ENCODE measurements at regions not wholly inside any gene's neighbourhood (a gene's known extent, or its start where the extent isn't known, plus 50 kb on each side); places are given as distances from the start of the nearest gene placed in this dataset.

GRCh38 chr2:176826356-176826755 is 386.2 kb upstream of the HNRNPA3 start:
- Histone ChIP-seq H3K36me3 (ENCODE audit: control insufficient read depth, insufficient read depth, low read length) (no peaks in the 10 kb centered on the region), H3K9me3 (replicated peaks; ENCODE audit: control insufficient read depth, low read depth, low read length) (no peaks in the 10 kb centered on the region), H3K27me3 (ENCODE audit: control insufficient read depth, insufficient read depth, low read length) (no peaks in the 10 kb centered on the region), H3K27ac (ENCODE audit: low read length) (no peak overlapping the region), H3K4me3 (ENCODE audit: low read length) (no peak overlapping the region), H3K4me1 (ENCODE audit: control insufficient read depth, insufficient read depth, low read length) (no peaks in the 10 kb centered on the region)
- no peak for DNase-seq
- 100% methylated on average over 1 of the region's 2 CpGs for WGBS (ENCODE audit: insufficient coverage)

GRCh38 chr2:176826984-176827668 is 385.5 kb upstream of the HNRNPA3 start:
- no peaks in the 10 kb centered on the region for H3K36me3 ChIP-seq (ENCODE audit: control insufficient read depth, insufficient read depth, low read length)
- no peaks in the 10 kb centered on the region for H3K4me1 ChIP-seq (ENCODE audit: control insufficient read depth, insufficient read depth, low read length)
- 81% methylated on average over 6 of the region's 9 CpGs for WGBS (ENCODE audit: insufficient coverage)
- no peak overlapping the region for H3K4me3 ChIP-seq (ENCODE audit: low read length)
- no peak for DNase-seq
- H3K9me3 ChIP-seq (replicated peaks; ENCODE audit: control insufficient read depth, low read depth, low read length) = no peaks in the 10 kb centered on the region
- H3K27me3 ChIP-seq (ENCODE audit: control insufficient read depth, insufficient read depth, low read length) = no peaks in the 10 kb centered on the region
- no peak overlapping the region for H3K27ac ChIP-seq (ENCODE audit: low read length)

DNA sequence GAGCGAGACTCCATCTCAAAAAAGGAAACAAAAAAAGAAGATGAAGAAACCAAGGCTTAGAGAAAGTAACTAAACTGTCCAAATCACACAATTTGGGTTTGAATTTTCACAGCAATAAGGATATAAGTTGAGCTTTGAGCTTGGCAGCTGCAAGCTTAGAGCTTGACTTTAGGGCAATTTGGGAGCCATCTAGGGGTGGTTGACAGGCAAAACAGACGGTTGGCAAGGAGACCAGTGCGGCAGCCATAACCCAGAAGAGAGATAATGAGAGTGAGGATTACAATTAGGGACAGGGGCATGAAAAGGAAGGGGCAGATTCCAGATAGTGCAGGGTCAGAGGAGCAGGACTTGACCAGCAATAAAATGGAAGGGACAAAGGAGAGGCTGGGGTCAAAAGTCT is 382.2 kb upstream of the HNRNPA3 start:
- H3K27me3 ChIP-seq (ENCODE audit: control insufficient read depth, insufficient read depth, low read length) = no peaks in the 10 kb centered on the region
- 11% methylated on average over 2 of the region's 3 CpGs for WGBS (ENCODE audit: insufficient coverage)

GRCh38 chr2:176832086-176832485 is 380.5 kb upstream of the HNRNPA3 start:
- H3K4me3 ChIP-seq (ENCODE audit: low read length) = no peak overlapping the region
- WGBS (ENCODE audit: insufficient coverage) = 67% methylated on average over 3 of the region's 6 CpGs
- H3K36me3 ChIP-seq (ENCODE audit: control insufficient read depth, insufficient read depth, low read length) = no peaks in the 10 kb centered on the region
- no peaks in the 10 kb centered on the region for H3K27me3 ChIP-seq (ENCODE audit: control insufficient read depth, insufficient read depth, low read length)
- H3K9me3 ChIP-seq (replicated peaks; ENCODE audit: control insufficient read depth, low read depth, low read length) = no peaks in the 10 kb centered on the region
- H3K27ac ChIP-seq (ENCODE audit: low read length) = no peak overlapping the region
- no peaks in the 10 kb centered on the region for H3K4me1 ChIP-seq (ENCODE audit: control insufficient read depth, insufficient read depth, low read length)
- no peak for DNase-seq

More for the DNA sequence above, 382.2 kb upstream of the HNRNPA3 start:
- DNase-seq = no peak
- Histone ChIP-seq H3K27ac (ENCODE audit: low read length) (no peak overlapping the region), H3K9me3 (replicated peaks; ENCODE audit: control insufficient read depth, low read depth, low read length) (no peaks in the 10 kb centered on the region), H3K4me3 (ENCODE audit: low read length) (no peak overlapping the region), H3K4me1 (ENCODE audit: control insufficient read depth, insufficient read depth, low read length) (no peaks in the 10 kb centered on the region), H3K36me3 (ENCODE audit: control insufficient read depth, insufficient read depth, low read length) (no peaks in the 10 kb centered on the region)

DNA sequence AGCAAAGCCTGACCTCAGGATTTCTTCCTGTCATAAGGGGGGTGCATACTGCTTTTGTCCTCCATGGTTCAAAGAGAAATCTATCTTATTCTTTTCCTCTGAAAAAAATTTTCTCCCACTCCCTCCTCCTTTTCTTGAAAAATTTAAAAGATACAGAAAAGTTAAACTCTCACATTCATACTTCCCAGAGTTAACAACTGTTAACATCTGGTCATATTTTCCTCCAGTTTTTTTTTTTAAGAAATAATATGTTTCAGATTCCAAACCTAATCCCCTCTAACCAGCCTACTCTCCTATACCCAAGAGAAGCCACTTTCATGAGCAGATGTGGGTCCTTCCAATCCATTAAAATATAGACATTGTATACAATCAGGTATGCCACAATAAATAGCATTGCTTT is 378.9 kb upstream of the HNRNPA3 start:
- H3K9me3 ChIP-seq (replicated peaks; ENCODE audit: control insufficient read depth, low read depth, low read length) = no peaks in the 10 kb centered on the region
- peak; percentile 60 for DNase-seq
- H3K4me1 ChIP-seq (ENCODE audit: control insufficient read depth, insufficient read depth, low read length) = no peaks in the 10 kb centered on the region
- no peak overlapping the region for H3K4me3 ChIP-seq (ENCODE audit: low read length)
- H3K27me3 ChIP-seq (ENCODE audit: control insufficient read depth, insufficient read depth, low read length) = no peaks in the 10 kb centered on the region
- H3K36me3 ChIP-seq (ENCODE audit: control insufficient read depth, insufficient read depth, low read length) = no peaks in the 10 kb centered on the region
- H3K27ac ChIP-seq (ENCODE audit: low read length) = peak overlapping the region; percentile 47

DNA sequence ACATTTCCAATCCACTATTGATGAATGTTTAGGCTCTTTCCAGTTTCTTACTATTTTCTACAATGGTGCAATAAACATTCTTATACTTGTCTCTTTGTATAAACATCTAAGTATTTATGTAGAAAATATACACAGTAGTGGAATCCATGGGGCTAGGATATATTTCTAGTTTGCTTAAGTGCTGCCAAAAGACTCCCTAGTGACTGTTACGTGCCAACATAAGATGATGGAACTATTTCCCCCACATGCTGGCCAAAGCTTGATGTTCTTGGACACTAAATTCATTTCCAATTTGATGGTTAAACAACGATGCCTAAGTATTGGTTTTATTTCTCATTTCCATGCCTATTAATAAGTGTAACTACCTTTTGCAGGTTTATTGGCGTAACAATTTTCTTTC is 378.4 kb upstream of the HNRNPA3 start:
- DNase-seq = peak; percentile 83
- Histone ChIP-seq H3K4me1 (ENCODE audit: control insufficient read depth, insufficient read depth, low read length) (no peaks in the 10 kb centered on the region), H3K9me3 (replicated peaks; ENCODE audit: control insufficient read depth, low read depth, low read length) (no peaks in the 10 kb centered on the region), H3K27me3 (ENCODE audit: control insufficient read depth, insufficient read depth, low read length) (no peaks in the 10 kb centered on the region), H3K36me3 (ENCODE audit: control insufficient read depth, insufficient read depth, low read length) (no peaks in the 10 kb centered on the region), H3K27ac (ENCODE audit: low read length) (peak overlapping the region; percentile 43), H3K4me3 (ENCODE audit: low read length) (no peak overlapping the region)
- WGBS (ENCODE audit: insufficient coverage) = no CpG with 5 or more reads among the region's 3 CpGs

GRCh38 chr2:176843208-176843607 is 369.4 kb upstream of the HNRNPA3 start:
- DNase-seq = no peak
- H3K4me1 ChIP-seq (ENCODE audit: control insufficient read depth, insufficient read depth, low read length) = no peaks in the 10 kb centered on the region
- H3K36me3 ChIP-seq (ENCODE audit: control insufficient read depth, insufficient read depth, low read length) = no peaks in the 10 kb centered on the region

GRCh38 chr2:176844461-176844860 is 368.1 kb upstream of the HNRNPA3 start:
- H3K9me3 ChIP-seq (replicated peaks; ENCODE audit: control insufficient read depth, low read depth, low read length) = no peaks in the 10 kb centered on the region
- H3K36me3 ChIP-seq (ENCODE audit: control insufficient read depth, insufficient read depth, low read length) = no peaks in the 10 kb centered on the region
- H3K27ac ChIP-seq (ENCODE audit: low read length) = no peak overlapping the region
- no peaks in the 10 kb centered on the region for H3K4me1 ChIP-seq (ENCODE audit: control insufficient read depth, insufficient read depth, low read length)
- WGBS (ENCODE audit: insufficient coverage) = no CpG with 5 or more reads among the region's 1 CpG
- H3K4me3 ChIP-seq (ENCODE audit: low read length) = no peak overlapping the region
- DNase-seq = no peak
- peaks cover 3% of the 10 kb centered on the region for H3K27me3 ChIP-seq (ENCODE audit: control insufficient read depth, insufficient read depth, low read length)

More at GRCh38 chr2:176843208-176843607, 369.4 kb upstream of the HNRNPA3 start:
- Histone ChIP-seq H3K4me3 (ENCODE audit: low read length) (no peak overlapping the region), H3K9me3 (replicated peaks; ENCODE audit: control insufficient read depth, low read depth, low read length) (no peaks in the 10 kb centered on the region), H3K27ac (ENCODE audit: low read length) (no peak overlapping the region), H3K27me3 (ENCODE audit: control insufficient read depth, insufficient read depth, low read length) (no peaks in the 10 kb centered on the region)

DNA sequence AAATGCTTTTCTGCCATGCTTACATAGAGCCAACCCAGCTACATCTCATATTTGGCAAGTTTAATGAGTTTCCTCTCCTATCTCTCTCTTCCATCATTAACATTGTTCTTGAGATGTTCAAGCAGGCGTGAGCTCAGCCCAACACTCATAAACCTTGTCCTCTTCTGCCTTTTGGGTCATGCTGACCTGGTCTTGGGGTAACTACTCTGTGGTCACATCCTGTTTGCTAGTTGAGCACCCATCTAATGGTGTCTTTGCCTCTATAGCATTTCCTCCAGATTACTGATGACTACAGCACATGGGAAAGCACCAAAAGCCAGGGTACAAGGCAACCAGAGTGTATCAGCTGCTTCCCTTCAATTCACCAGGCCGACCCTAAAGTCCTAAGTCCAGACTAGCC is 366.9 kb upstream of the HNRNPA3 start:
- 94% methylated on average over 2 of the region's 2 CpGs for WGBS (ENCODE audit: insufficient coverage)

GRCh38 chr2:176847575-176847974 is 365.0 kb upstream of the HNRNPA3 start:
- H3K27ac ChIP-seq (ENCODE audit: low read length) = no peak overlapping the region
- H3K27me3 ChIP-seq (ENCODE audit: control insufficient read depth, insufficient read depth, low read length) = peaks cover 3% of the 10 kb centered on the region
- no peaks in the 10 kb centered on the region for H3K9me3 ChIP-seq (replicated peaks; ENCODE audit: control insufficient read depth, low read depth, low read length)
- H3K4me3 ChIP-seq (ENCODE audit: low read length) = no peak overlapping the region
- 80% methylated on average over 1 of the region's 4 CpGs for WGBS (ENCODE audit: insufficient coverage)
- no peak for DNase-seq
- no peaks in the 10 kb centered on the region for H3K4me1 ChIP-seq (ENCODE audit: control insufficient read depth, insufficient read depth, low read length)
- H3K36me3 ChIP-seq (ENCODE audit: control insufficient read depth, insufficient read depth, low read length) = no peaks in the 10 kb centered on the region

More for the DNA sequence above, 366.9 kb upstream of the HNRNPA3 start:
- DNase-seq = no peak
- H3K36me3 ChIP-seq (ENCODE audit: control insufficient read depth, insufficient read depth, low read length) = no peaks in the 10 kb centered on the region
- no peaks in the 10 kb centered on the region for H3K4me1 ChIP-seq (ENCODE audit: control insufficient read depth, insufficient read depth, low read length)
- no peaks in the 10 kb centered on the region for H3K9me3 ChIP-seq (replicated peaks; ENCODE audit: control insufficient read depth, low read depth, low read length)
- H3K4me3 ChIP-seq (ENCODE audit: low read length) = no peak overlapping the region
- H3K27me3 ChIP-seq (ENCODE audit: control insufficient read depth, insufficient read depth, low read length) = peaks cover 3% of the 10 kb centered on the region
- no peak overlapping the region for H3K27ac ChIP-seq (ENCODE audit: low read length)

GRCh38 chr2:176848844-176849243 is 363.8 kb upstream of the HNRNPA3 start:
- H3K4me3 ChIP-seq (ENCODE audit: low read length) = no peak overlapping the region
- no peak overlapping the region for H3K27ac ChIP-seq (ENCODE audit: low read length)
- H3K9me3 ChIP-seq (replicated peaks; ENCODE audit: control insufficient read depth, low read depth, low read length) = no peaks in the 10 kb centered on the region
- peaks cover 3% of the 10 kb centered on the region for H3K27me3 ChIP-seq (ENCODE audit: control insufficient read depth, insufficient read depth, low read length)
- H3K36me3 ChIP-seq (ENCODE audit: control insufficient read depth, insufficient read depth, low read length) = no peaks in the 10 kb centered on the region
- WGBS (ENCODE audit: insufficient coverage) = 52% methylated on average over 5 of the region's 8 CpGs
- no peak for DNase-seq
- H3K4me1 ChIP-seq (ENCODE audit: control insufficient read depth, insufficient read depth, low read length) = no peaks in the 10 kb centered on the region
